ENCODE measurements at regions not wholly inside any gene's neighbourhood (a gene's known extent, or its start where the extent isn't known, plus 50 kb on each side); places are given as distances from the start of the nearest gene placed in this dataset.

GRCh38 chr17:70298929-70299531 lies 129.7 kb downstream of the KCNJ2 start:
- TF ChIP-seq POLR2A (IDR thresholded peaks at IDR 0.05) (no peak), CTCF (IDR thresholded peaks at IDR 0.05) (no peak)
